Rectal smooth muscle tissue (tissue), 1 donor: ENCODE measurements at regions not wholly inside any gene's neighbourhood (a gene's known extent, or its start where the extent isn't known, plus 50 kb on each side); places are given as distances from the start of the nearest gene placed in this dataset.

ENCODE experiments used
- H3K27ac ChIP-seq: one replicate; pipeline ENCODE4 v1.7.0; 2013; ENCODE audit warnings: low read depth, low read length, inconsistent platforms
- H3K27me3 ChIP-seq: one replicate; pipeline ENCODE4 v1.7.0; 2013; ENCODE audit warnings: low read length; ENCODE audit not compliant: control insufficient read depth, insufficient read depth
- H3K36me3 ChIP-seq: one replicate; pipeline ENCODE4 v1.7.0; 2013; ENCODE audit warnings: low read length; ENCODE audit not compliant: control insufficient read depth, insufficient read depth
- H3K4me1 ChIP-seq: one replicate; pipeline ENCODE4 v1.7.0; 2013; ENCODE audit warnings: low read length; ENCODE audit not compliant: control insufficient read depth, insufficient read depth
- H3K4me3 ChIP-seq: one replicate; pipeline ENCODE4 v1.7.0; 2013; ENCODE audit warnings: low read length
- H3K9ac ChIP-seq: one replicate; pipeline ENCODE4 v1.7.0; 2013; ENCODE audit warnings: low read length

DNA sequence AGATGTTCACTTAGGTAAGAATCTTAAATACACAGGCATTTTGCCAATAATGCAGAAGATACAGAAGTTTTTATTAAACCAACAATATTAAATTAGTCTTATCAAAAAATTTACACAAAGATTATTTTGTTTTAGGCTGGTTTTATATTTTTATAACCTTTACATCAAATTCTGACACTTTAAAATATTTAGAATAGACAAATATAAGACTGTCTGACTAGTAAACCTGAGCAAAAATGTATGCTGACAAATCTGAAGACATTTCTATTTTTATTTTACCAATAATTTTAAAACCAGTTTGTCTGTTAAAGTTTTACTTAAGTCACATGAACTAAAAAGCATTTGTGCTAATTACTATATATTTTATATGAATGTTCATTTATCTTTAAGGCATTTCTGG lies 72.1 kb upstream of the ZNF236 start:
- no peak overlapping the region for H3K4me3 ChIP-seq

DNA sequence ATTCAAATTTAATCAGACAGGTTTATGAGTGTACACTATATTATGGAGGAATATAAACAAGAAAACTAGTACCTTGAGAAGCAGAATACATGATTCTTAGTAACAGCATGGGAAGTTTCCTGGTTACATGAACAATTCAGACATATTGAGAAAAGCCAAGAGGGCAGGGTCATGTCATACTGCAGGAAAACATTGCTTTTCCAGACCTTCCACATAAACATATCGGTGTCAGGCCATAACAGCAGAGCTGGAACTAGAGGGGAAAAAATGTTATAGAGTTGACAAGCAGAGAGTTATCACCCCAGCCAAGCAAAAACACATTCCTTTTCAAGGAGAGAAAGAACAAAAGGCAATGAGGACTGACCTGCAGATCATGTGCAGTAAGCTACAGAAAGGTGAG lies 74.7 kb upstream of the ZNF236 start:
- no peak overlapping the region for H3K9ac ChIP-seq
- H3K27ac ChIP-seq = no peak overlapping the region
- no peak overlapping the region for H3K4me3 ChIP-seq
- no peaks in the 10 kb centered on the region for H3K4me1 ChIP-seq
- no peaks in the 10 kb centered on the region for H3K27me3 ChIP-seq
- H3K36me3 ChIP-seq = no peaks in the 10 kb centered on the region

More for the DNA sequence above, 72.1 kb upstream of the ZNF236 start:
- H3K4me1 ChIP-seq = no peaks in the 10 kb centered on the region
- H3K36me3 ChIP-seq = no peaks in the 10 kb centered on the region
- H3K9ac ChIP-seq = no peak overlapping the region
- H3K27ac ChIP-seq = no peak overlapping the region
- no peaks in the 10 kb centered on the region for H3K27me3 ChIP-seq

DNA sequence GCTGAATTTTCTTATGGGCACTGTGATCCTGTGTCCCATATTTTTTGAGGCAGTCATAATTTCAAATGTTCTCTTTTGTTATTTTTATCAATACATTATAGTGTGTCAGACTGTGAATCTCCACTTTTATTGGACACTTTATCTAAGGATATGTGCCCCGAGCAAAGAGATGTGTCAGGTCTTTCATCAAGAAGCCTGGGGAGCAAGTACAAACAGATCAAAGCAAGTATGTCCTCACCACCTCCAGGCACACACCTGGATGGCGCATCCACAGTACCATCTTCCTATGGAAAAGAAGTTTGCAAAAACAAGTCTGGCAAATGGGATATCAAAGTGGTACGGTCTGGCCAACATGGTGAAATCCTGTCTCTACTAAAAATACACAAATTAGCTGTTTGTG lies 81.0 kb upstream of the ZNF236 start:
- H3K27ac ChIP-seq = no peak overlapping the region
- H3K9ac ChIP-seq = no peak overlapping the region
- peaks cover 2% of the 10 kb centered on the region for H3K4me1 ChIP-seq
- H3K4me3 ChIP-seq = no peak overlapping the region
- H3K27me3 ChIP-seq = no peaks in the 10 kb centered on the region
- H3K36me3 ChIP-seq = no peaks in the 10 kb centered on the region

DNA sequence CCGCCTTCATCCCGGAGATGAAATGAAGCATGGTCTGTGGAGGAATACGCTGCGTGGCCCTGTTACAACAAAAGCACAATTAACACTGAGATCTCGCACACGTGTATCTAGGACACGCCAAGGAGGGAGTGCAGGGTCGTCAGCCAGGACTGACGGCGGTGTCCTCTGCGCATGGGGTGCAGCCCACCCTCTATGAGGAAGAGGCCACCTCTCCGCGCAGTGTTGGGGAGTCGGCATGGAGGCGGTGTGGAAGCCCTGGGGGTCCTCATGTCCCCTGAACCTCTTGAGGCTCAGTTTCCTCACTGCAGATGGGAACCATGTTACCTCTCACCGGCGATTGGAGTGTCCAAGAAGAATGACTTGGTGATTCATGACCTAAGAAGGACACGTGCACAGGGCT lies 86.0 kb upstream of the ZNF236 start:
- Histone ChIP-seq H3K4me1 (peaks cover 2% of the 10 kb centered on the region), H3K9ac (no peak overlapping the region), H3K36me3 (no peaks in the 10 kb centered on the region), H3K27me3 (no peaks in the 10 kb centered on the region), H3K4me3 (no peak overlapping the region), H3K27ac (no peak overlapping the region)

DNA sequence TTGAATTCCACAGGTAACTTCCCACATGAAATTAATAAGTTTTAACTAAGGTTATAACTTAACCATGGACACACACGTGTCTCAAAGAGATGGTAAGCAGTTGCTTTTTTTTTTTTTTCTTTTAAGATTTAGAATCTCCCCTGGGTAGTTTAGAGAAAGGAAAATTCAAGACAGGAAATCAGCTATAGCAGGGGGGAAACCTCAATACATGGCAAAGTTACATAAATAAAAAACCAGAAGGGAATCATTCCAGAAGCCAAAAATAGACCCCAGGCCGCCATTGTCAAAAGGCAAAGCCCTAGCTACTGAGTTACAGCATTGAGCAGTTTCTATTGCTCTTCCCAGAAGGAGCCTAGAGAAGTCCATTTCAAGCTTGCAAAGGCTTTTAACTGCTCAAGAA lies 91.5 kb upstream of the ZNF236 start:
- no peak overlapping the region for H3K4me3 ChIP-seq
- H3K36me3 ChIP-seq = no peaks in the 10 kb centered on the region
- H3K4me1 ChIP-seq = no peaks in the 10 kb centered on the region
- no peak overlapping the region for H3K9ac ChIP-seq
- no peak overlapping the region for H3K27ac ChIP-seq
- no peaks in the 10 kb centered on the region for H3K27me3 ChIP-seq

DNA sequence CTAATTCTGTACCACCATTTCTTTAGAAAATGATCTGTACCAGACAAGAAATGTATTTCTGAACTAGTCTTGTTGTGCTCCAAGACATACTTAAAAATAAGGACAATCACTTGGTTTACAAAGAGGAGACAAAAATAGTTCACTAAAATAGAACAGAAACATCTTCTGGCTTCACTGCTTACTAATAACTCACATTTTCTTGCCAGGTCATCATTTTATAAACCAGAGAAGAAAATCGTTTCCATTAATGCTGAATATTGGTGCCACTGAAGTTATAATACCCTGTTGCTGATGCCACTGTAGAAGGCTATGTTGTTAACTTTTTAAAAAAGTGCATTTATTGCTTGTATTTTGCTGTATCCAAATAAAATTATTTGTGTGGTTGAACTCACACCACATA lies 94.8 kb upstream of the ZNF236 start:
- no peak overlapping the region for H3K4me3 ChIP-seq
- H3K27ac ChIP-seq = no peak overlapping the region
- H3K27me3 ChIP-seq = no peaks in the 10 kb centered on the region

DNA sequence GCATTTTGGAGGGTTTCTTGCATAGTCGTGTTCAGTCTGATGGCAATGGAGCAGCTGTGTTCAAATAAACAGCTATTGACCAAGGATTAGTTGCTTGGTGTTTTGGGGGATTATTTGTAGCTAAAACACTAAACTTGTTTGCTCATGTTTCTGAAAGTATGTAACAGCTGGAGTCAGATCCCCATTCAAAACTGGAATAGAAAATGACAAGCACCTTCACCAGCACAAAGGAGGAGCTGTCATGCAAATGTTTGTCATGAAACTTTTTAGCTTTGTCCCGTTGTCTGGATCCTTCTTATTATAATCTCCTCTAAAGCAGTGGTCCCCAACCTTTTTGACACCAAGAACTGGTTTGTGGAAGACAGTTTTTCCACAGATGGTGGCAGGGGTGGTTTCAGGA lies 96.9 kb upstream of the ZNF236 start:
- Histone ChIP-seq H3K4me1 (no peaks in the 10 kb centered on the region), H3K9ac (no peak overlapping the region), H3K27me3 (no peaks in the 10 kb centered on the region), H3K27ac (no peak overlapping the region), H3K4me3 (no peak overlapping the region), H3K36me3 (no peaks in the 10 kb centered on the region)

More for the DNA sequence above, 94.8 kb upstream of the ZNF236 start:
- no peaks in the 10 kb centered on the region for H3K4me1 ChIP-seq
- H3K36me3 ChIP-seq = no peaks in the 10 kb centered on the region
- H3K9ac ChIP-seq = no peak overlapping the region

DNA sequence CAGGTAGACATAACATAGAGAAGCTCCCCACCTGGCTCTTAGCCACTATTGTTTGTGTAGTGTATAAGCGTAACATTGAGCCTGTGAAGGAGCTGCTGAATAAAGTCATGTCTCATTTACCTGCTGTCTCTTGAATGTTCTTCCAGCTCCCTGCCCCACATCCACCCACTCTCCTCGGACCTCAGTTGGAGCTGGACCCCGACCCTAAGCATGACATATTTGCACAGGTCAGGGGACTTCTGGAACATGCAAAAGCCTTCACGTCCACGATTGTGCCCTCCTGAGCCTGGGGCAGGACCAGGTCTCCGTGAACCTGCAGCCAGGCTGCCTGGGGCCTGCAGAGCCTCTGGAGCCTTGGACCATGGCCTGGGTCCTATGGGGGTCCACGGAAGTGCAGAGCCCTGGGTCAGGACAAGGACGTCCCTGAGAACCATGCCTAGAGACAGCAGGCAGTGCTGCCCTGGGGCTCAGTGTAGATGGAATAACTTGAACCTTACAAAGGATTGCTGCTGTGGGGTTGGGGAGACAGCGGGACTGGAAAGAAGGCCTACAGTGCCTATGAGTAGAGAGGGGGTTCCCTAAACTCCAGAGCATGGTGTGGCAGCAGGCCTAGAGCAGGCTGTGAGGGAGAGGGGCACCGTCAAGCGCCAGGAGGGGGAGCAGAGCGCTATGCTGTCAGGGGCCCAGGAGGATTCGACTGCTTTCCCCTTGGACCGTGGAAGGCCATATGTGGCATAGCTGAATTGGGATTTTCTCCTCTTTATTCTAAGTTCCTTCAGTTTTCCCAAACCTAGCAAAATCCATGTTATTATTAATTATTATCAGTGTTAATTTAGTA lies 99.9 kb upstream of the ZNF236 start:
- Histone ChIP-seq H3K27ac (no peak overlapping the region), H3K36me3 (no peaks in the 10 kb centered on the region), H3K4me1 (no peaks in the 10 kb centered on the region), H3K9ac (no peak overlapping the region), H3K27me3 (no peaks in the 10 kb centered on the region), H3K4me3 (no peak overlapping the region)

DNA sequence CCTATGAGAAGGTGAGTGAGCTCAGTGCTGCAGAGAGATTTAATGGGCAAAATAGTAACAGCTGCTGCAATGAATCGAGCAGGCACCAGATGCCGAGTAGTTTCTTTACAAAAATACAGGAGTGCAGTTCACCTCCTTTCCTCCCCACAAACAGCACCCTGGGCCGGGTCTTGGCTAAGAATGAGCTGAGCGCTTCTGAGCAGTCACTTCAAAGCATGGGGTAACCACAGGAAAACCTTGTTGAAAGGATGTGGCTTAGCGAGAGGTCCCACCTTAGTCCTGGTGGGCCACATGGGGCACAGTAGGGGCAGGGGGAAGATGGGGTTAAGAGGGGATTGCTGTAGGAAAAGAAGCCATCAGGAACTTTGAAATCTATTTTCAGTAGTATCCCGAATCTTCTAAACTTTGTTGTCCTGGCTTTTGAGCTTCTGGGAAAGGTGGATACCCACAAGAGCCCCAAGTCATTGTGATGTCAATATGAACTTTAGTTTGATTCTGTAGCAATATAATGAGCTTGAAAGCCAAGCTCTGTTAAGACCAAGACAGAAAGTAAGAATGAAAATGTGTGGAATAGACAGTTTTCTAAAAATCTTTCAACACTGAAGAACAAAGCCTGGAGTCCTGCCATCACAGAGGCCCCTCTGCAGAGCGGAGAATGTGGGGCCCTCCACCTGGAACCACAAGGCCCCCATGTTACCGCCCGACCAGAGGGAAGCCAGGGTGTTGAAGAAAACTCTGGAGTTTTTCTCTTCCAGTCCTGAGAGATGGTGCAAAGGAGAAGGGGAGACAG lies 101.0 kb upstream of the ZNF236 start:
- Histone ChIP-seq H3K27ac (no peak overlapping the region), H3K36me3 (no peaks in the 10 kb centered on the region), H3K27me3 (no peaks in the 10 kb centered on the region), H3K4me3 (no peak overlapping the region), H3K9ac (no peak overlapping the region), H3K4me1 (no peaks in the 10 kb centered on the region)

DNA sequence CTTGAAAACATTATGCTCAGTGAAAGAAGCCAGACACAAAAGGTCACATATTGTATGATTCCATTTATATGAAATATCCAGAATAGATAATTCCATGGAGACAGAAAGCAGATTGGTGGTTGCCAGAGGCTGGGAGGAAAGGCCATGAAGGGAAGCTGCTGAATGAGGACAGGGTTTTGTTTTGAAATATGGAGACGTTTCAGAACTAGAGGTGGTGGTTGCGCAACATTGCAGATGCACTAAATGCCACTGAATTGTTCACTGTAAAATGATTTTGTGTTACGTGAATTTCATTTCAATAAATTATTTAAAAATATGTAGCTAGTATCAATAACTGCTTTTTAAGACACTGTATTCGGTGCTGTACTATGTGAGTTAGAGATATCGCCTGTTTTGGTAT lies 101.7 kb upstream of the ZNF236 start:
- Histone ChIP-seq H3K9ac (no peak overlapping the region), H3K27me3 (no peaks in the 10 kb centered on the region), H3K4me3 (no peak overlapping the region), H3K27ac (no peak overlapping the region), H3K4me1 (no peaks in the 10 kb centered on the region), H3K36me3 (no peaks in the 10 kb centered on the region)

DNA sequence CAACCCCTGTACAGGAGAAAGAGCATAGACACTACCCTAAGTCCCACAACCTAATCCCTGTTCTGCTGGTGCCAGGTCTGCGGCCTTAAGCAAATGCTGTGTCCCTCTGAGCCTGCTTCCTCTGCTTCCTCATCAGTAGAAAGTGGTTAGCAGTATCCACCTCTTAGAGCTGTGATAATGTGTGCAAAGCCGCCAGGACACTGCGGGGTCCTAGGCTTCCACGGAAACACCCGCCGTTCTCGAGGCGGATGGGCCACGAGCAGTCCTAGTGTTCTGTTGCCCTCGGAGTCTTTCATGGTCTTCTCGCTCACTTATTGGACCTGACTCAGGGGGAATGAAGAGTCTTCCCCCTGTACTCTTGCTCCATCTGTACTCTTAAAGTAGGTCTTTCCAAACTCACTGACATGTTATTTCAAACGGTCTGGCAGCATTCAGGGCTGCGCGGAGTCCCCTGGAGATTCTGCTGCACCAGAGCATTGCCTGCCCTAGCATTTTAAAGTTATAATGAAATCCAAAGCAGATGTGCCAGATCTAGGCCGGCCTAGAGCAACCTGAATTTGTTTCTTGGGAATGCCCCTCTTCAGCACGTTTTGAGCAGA lies 107.2 kb upstream of the ZNF236 start:
- H3K27ac ChIP-seq = no peak overlapping the region
- no peaks in the 10 kb centered on the region for H3K27me3 ChIP-seq
- H3K36me3 ChIP-seq = no peaks in the 10 kb centered on the region
- no peak overlapping the region for H3K4me3 ChIP-seq
- H3K9ac ChIP-seq = no peak overlapping the region
- H3K4me1 ChIP-seq = no peaks in the 10 kb centered on the region

DNA sequence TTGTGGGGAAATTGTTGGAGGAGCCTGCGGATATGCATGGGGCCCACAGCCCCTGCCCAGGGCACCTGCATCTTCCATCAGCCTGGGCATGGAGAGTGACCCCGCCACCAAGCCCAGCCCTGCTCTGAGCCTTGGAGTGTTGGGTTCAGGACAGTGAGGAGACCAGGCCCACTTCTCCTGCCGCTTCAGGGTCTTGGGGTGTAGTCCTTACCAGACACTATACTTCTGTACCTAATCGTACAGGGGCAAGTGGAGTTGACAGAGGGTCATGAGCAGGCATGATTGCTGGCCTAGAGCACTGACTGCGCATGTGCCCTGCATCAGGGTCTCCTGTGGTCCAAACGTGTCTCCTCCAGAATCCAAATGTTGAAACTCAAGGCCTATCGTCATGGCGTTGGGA lies 108.9 kb upstream of the ZNF236 start:
- no peaks in the 10 kb centered on the region for H3K36me3 ChIP-seq

More for the DNA sequence above, 108.9 kb upstream of the ZNF236 start:
- H3K27me3 ChIP-seq = no peaks in the 10 kb centered on the region
- H3K4me3 ChIP-seq = no peak overlapping the region
- H3K9ac ChIP-seq = no peak overlapping the region
- no peaks in the 10 kb centered on the region for H3K4me1 ChIP-seq
- H3K27ac ChIP-seq = no peak overlapping the region
